ENCODE measurements at regions not wholly inside any gene's neighbourhood (a gene's known extent, or its start where the extent isn't known, plus 50 kb on each side); places are given as distances from the start of the nearest gene placed in this dataset.

DNA sequence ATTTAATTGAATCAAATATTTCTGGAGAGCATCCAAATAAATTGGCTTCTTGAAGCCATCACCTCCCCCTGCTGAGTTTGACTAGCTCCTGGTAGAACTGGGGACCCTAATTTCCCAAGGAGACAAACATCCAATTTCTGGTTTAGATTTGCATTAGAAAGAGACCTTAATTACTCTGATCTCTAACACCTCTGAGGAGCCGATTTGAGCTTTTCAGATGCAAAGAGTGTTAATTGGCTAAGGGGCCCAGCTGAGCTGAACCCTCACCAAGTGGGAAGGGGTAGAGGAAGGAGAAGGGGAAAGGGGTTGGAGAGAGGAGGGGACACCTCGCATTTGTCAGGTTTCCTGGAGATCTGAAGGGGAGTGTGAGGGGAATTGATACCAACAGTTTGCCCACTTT, 145.4 kb upstream of the SHB start (continued):
- TF ChIP-seq FOSL1 (IDR thresholded peaks at IDR 0.05; ENCODE audit: insufficient read depth, low read depth, low read length), result no peak
- TF ChIP-seq CHD2 (IDR thresholded peaks at IDR 0.05; ENCODE audit: low read length), result 0 out of 2 replicates have a peak, but pooled peaks have one; percentile 42
- TF ChIP-seq CHD7 (IDR thresholded peaks at IDR 0.05; ENCODE audit: insufficient replicate concordance, low read length), result peak; percentile 67
- TF ChIP-seq NANOG (IDR thresholded peaks at IDR 0.05; ENCODE audit: insufficient read depth, low read depth, low read length, poor library complexity, severe bottlenecking), result peak; percentile 100
- TF ChIP-seq TAF7 (optimal IDR thresholded peaks at IDR 0.05; ENCODE audit: borderline replicate concordance, low read depth, low read length), result no peak
- TF ChIP-seq HDAC2 (IDR thresholded peaks at IDR 0.05; ENCODE audit: borderline replicate concordance in 1 of 2, low read depth in 2 of 2, low read length in 2 of 2), result peak in 1 of 2 experiments; percentile 96; a peak in 2 of 4 replicates
- peak; percentile 84 for TF ChIP-seq POLR2AphosphoS5 (IDR thresholded peaks at IDR 0.05; ENCODE audit: low read depth, low read length)
- TF ChIP-seq EGR1 (IDR thresholded peaks at IDR 0.05; ENCODE audit: borderline replicate concordance, low read depth, low read length), result peak; percentile 89
- peak; percentile 83 to 95 for TF ChIP-seq BCL11A (IDR thresholded peaks at IDR 0.05; ENCODE audit: low read depth in 2 of 2, low read length in 2 of 2)
- 0 out of 2 replicates have a peak, but pooled peaks have one; percentile 44 for TF ChIP-seq SP4 (IDR thresholded peaks at IDR 0.05; ENCODE audit: low read length)

All from H1 (cell line).